ENCODE measurements at regions not wholly inside any gene's neighbourhood (a gene's known extent, or its start where the extent isn't known, plus 50 kb on each side); places are given as distances from the start of the nearest gene placed in this dataset.
A peak's percentile ranks its signal among the peaks of the same experiment; 100 is the strongest.
"Not testable (repeated sequence)": the region's sequence is repeated elsewhere in the genome, so short reads cannot be mapped to it uniquely, and the experiment has no call there.

- peak overlapping the region in 1 of 2 donors; percentile 43 for H3K4me3 ChIP-seq (ENCODE audit: low read depth in 1 of 2, low read length in 2 of 2)
- H3K27me3 ChIP-seq (ENCODE audit: low read depth, low read length): no peaks in the 10 kb centered on the region
- peaks cover 0 to 8% of the 10 kb centered on the region in 2 donors for H3K36me3 ChIP-seq (ENCODE audit: control insufficient read depth in 1 of 2, insufficient read depth in 2 of 2, low read length in 2 of 2)
- H3K27ac ChIP-seq (ENCODE audit: low read length): peak overlapping the region; percentile 56
- H3K9me3 ChIP-seq (ENCODE audit: control insufficient read depth in 1 of 2, low read length in 2 of 2): no peaks in the 10 kb centered on the region
- peaks cover 25 to 65% of the 10 kb centered on the region in 2 donors for H3K4me1 ChIP-seq (ENCODE audit: control insufficient read depth in 1 of 2, insufficient read depth in 2 of 2, low read length in 2 of 2)
These were observed 85.7 kb downstream of the PTPDC1 start for GRCh38 chr9:94169968-94170367.

- Histone ChIP-seq H3K36me3 (ENCODE audit: control insufficient read depth in 1 of 2, insufficient read depth in 2 of 2, low read length in 2 of 2) (peaks cover 10 to 21% of the 10 kb centered on the region in 2 donors), H3K27me3 (ENCODE audit: low read depth, low read length) (no peaks in the 10 kb centered on the region), H3K9me3 (ENCODE audit: control insufficient read depth in 1 of 2, low read length in 2 of 2) (no peaks in the 10 kb centered on the region), H3K4me1 (ENCODE audit: control insufficient read depth in 1 of 2, insufficient read depth in 2 of 2, low read length in 2 of 2) (peaks cover 33 to 73% of the 10 kb centered on the region in 2 donors), H3K27ac (ENCODE audit: low read length) (no peak overlapping the region), H3K4me3 (ENCODE audit: low read depth in 1 of 2, low read length in 2 of 2) (no peak overlapping the region)
These were observed 85.5 kb upstream of the ZNF169 start for GRCh38 chr9:94173632-94174031.

- Histone ChIP-seq H3K27ac (ENCODE audit: low read length) (no peak overlapping the region), H3K4me1 (ENCODE audit: control insufficient read depth in 1 of 2, insufficient read depth in 2 of 2, low read length in 2 of 2) (peaks cover 35 to 76% of the 10 kb centered on the region in 2 donors), H3K36me3 (ENCODE audit: control insufficient read depth in 1 of 2, insufficient read depth in 2 of 2, low read length in 2 of 2) (peaks cover 10 to 21% of the 10 kb centered on the region in 2 donors), H3K27me3 (ENCODE audit: low read depth, low read length) (no peaks in the 10 kb centered on the region), H3K9me3 (ENCODE audit: control insufficient read depth in 1 of 2, low read length in 2 of 2) (no peaks in the 10 kb centered on the region), H3K4me3 (ENCODE audit: low read depth in 1 of 2, low read length in 2 of 2) (peak overlapping the region in 1 of 2 donors; percentile 11)
These were observed 84.9 kb upstream of the ZNF169 start for GRCh38 chr9:94174164-94174563.

GRCh38 chr9:94175669-94176068 is 83.4 kb upstream of the ZNF169 start:
- peaks cover 29 to 73% of the 10 kb centered on the region in 2 donors for H3K4me1 ChIP-seq (ENCODE audit: control insufficient read depth in 1 of 2, insufficient read depth in 2 of 2, low read length in 2 of 2)
- H3K4me3 ChIP-seq (ENCODE audit: low read depth in 1 of 2, low read length in 2 of 2): peak overlapping the region in 1 of 2 donors; percentile 13
- no peaks in the 10 kb centered on the region for H3K27me3 ChIP-seq (ENCODE audit: low read depth, low read length)
- H3K36me3 ChIP-seq (ENCODE audit: control insufficient read depth in 1 of 2, insufficient read depth in 2 of 2, low read length in 2 of 2): peaks cover 10 to 21% of the 10 kb centered on the region in 2 donors
- H3K27ac ChIP-seq (ENCODE audit: low read length): no peak overlapping the region
- H3K9me3 ChIP-seq (ENCODE audit: control insufficient read depth in 1 of 2, low read length in 2 of 2): no peaks in the 10 kb centered on the region

GRCh38 chr9:94176608-94177007 is 82.5 kb upstream of the ZNF169 start:
- Histone ChIP-seq H3K36me3 (ENCODE audit: control insufficient read depth in 1 of 2, insufficient read depth in 2 of 2, low read length in 2 of 2) (peaks cover 13 to 21% of the 10 kb centered on the region in 2 donors), H3K9me3 (ENCODE audit: control insufficient read depth in 1 of 2, low read length in 2 of 2) (no peaks in the 10 kb centered on the region), H3K27ac (ENCODE audit: low read length) (peak overlapping the region; percentile 14), H3K4me1 (ENCODE audit: control insufficient read depth in 1 of 2, insufficient read depth in 2 of 2, low read length in 2 of 2) (peaks cover 29 to 73% of the 10 kb centered on the region in 2 donors), H3K27me3 (ENCODE audit: low read depth, low read length) (no peaks in the 10 kb centered on the region), H3K4me3 (ENCODE audit: low read depth in 1 of 2, low read length in 2 of 2) (no peak overlapping the region)

- Histone ChIP-seq H3K4me1 (ENCODE audit: control insufficient read depth in 1 of 2, insufficient read depth in 2 of 2, low read length in 2 of 2) (peaks cover 28 to 56% of the 10 kb centered on the region in 2 donors), H3K36me3 (ENCODE audit: control insufficient read depth in 1 of 2, insufficient read depth in 2 of 2, low read length in 2 of 2) (peaks cover 20 to 21% of the 10 kb centered on the region in 2 donors), H3K27me3 (ENCODE audit: low read depth, low read length) (no peaks in the 10 kb centered on the region), H3K27ac (ENCODE audit: low read length) (no peak overlapping the region), H3K9me3 (ENCODE audit: control insufficient read depth in 1 of 2, low read length in 2 of 2) (no peaks in the 10 kb centered on the region), H3K4me3 (ENCODE audit: low read depth in 1 of 2, low read length in 2 of 2) (no peak overlapping the region)
These were observed 80.2 kb upstream of the ZNF169 start for GRCh38 chr9:94178927-94179326.

- H3K27ac ChIP-seq (ENCODE audit: low read length): no peak overlapping the region
- no peak overlapping the region for H3K4me3 ChIP-seq (ENCODE audit: low read depth in 1 of 2, low read length in 2 of 2)
- H3K4me1 ChIP-seq (ENCODE audit: control insufficient read depth in 1 of 2, insufficient read depth in 2 of 2, low read length in 2 of 2): peaks cover 10 to 29% of the 10 kb centered on the region in 2 donors
- peaks cover 8 to 17% of the 10 kb centered on the region in 2 donors for H3K36me3 ChIP-seq (ENCODE audit: control insufficient read depth in 1 of 2, insufficient read depth in 2 of 2, low read length in 2 of 2)
- H3K9me3 ChIP-seq (ENCODE audit: control insufficient read depth in 1 of 2, low read length in 2 of 2): no peaks in the 10 kb centered on the region
- H3K27me3 ChIP-seq (ENCODE audit: low read depth, low read length): no peaks in the 10 kb centered on the region
These were observed 77.5 kb upstream of the ZNF169 start for GRCh38 chr9:94181408-94182181.

- Histone ChIP-seq H3K27me3 (ENCODE audit: low read depth, low read length) (no peaks in the 10 kb centered on the region), H3K36me3 (ENCODE audit: control insufficient read depth in 1 of 2, insufficient read depth in 2 of 2, low read length in 2 of 2) (peaks cover 0 to 17% of the 10 kb centered on the region in 2 donors), H3K4me3 (ENCODE audit: low read depth in 1 of 2, low read length in 2 of 2) (no peak overlapping the region), H3K27ac (ENCODE audit: low read length) (no peak overlapping the region), H3K9me3 (ENCODE audit: control insufficient read depth in 1 of 2, low read length in 2 of 2) (no peaks in the 10 kb centered on the region), H3K4me1 (ENCODE audit: control insufficient read depth in 1 of 2, insufficient read depth in 2 of 2, low read length in 2 of 2) (peaks cover 9 to 21% of the 10 kb centered on the region in 2 donors)
These were observed 76.6 kb upstream of the ZNF169 start for GRCh38 chr9:94182532-94182931.

GRCh38 chr9:94183240-94183999 is 75.7 kb upstream of the ZNF169 start:
- peaks cover 0 to 3% of the 10 kb centered on the region in 2 donors for H3K9me3 ChIP-seq (ENCODE audit: control insufficient read depth in 1 of 2, low read length in 2 of 2)
- H3K27me3 ChIP-seq (ENCODE audit: low read depth, low read length): no peaks in the 10 kb centered on the region
- H3K4me1 ChIP-seq (ENCODE audit: control insufficient read depth in 1 of 2, insufficient read depth in 2 of 2, low read length in 2 of 2): peaks cover 9 to 21% of the 10 kb centered on the region in 2 donors
- no peak overlapping the region for H3K27ac ChIP-seq (ENCODE audit: low read length)
- peaks cover 0 to 17% of the 10 kb centered on the region in 2 donors for H3K36me3 ChIP-seq (ENCODE audit: control insufficient read depth in 1 of 2, insufficient read depth in 2 of 2, low read length in 2 of 2)
- no peak overlapping the region for H3K4me3 ChIP-seq (ENCODE audit: low read depth in 1 of 2, low read length in 2 of 2)

- Histone ChIP-seq H3K4me3 (ENCODE audit: low read depth in 1 of 2, low read length in 2 of 2) (no peak overlapping the region), H3K27ac (ENCODE audit: low read length) (no peak overlapping the region), H3K4me1 (ENCODE audit: control insufficient read depth in 1 of 2, insufficient read depth in 2 of 2, low read length in 2 of 2) (no peaks in the 10 kb centered on the region), H3K27me3 (ENCODE audit: low read depth, low read length) (no peaks in the 10 kb centered on the region), H3K9me3 (ENCODE audit: control insufficient read depth in 1 of 2, low read length in 2 of 2) (peaks cover 5 to 7% of the 10 kb centered on the region in 2 donors), H3K36me3 (ENCODE audit: control insufficient read depth in 1 of 2, insufficient read depth in 2 of 2, low read length in 2 of 2) (peaks cover 0 to 17% of the 10 kb centered on the region in 2 donors)
These were observed 70.9 kb upstream of the ZNF169 start for GRCh38 chr9:94188246-94188645.

- H3K27ac ChIP-seq (ENCODE audit: low read length); H3K27me3 ChIP-seq (ENCODE audit: low read depth, low read length); H3K4me3 ChIP-seq (ENCODE audit: low read depth in 1 of 2, low read length in 2 of 2); H3K4me1 ChIP-seq (ENCODE audit: control insufficient read depth in 1 of 2, insufficient read depth in 2 of 2, low read length in 2 of 2): not testable (repeated sequence)
- Histone ChIP-seq H3K9me3 (ENCODE audit: control insufficient read depth in 1 of 2, low read length in 2 of 2) (peaks cover 13 to 24% of the 10 kb centered on the region in 2 donors), H3K36me3 (ENCODE audit: control insufficient read depth in 1 of 2, insufficient read depth in 2 of 2, low read length in 2 of 2) (peaks cover 0 to 21% of the 10 kb centered on the region in 2 donors)
These were observed 67.4 kb upstream of the ZNF169 start for GRCh38 chr9:94191706-94192105.

Data from muscle layer of duodenum (tissue), 2 donors.